OCI-LY3 (cell line): ENCODE measurements at regions not wholly inside any gene's neighbourhood (a gene's known extent, or its start where the extent isn't known, plus 50 kb on each side); places are given as distances from the start of the nearest gene placed in this dataset.

ENCODE experiments used
- H2AFZ ChIP-seq: fragments of 200-600, 300-600 bp; shearing (Covaris generic); 2 replicates; pipeline ENCODE4 v1.6.0; 2014; ENCODE audit warnings: antibody characterized with exemption, low read depth, low read length
- H3K27ac ChIP-seq: fragments of 200-600, 300-600 bp; sonication (generic); 2 replicates; pipeline ENCODE4 v1.5.1; 2014; ENCODE audit warnings: mild to moderate bottlenecking, low read length, moderate library complexity, mixed read lengths
- H3K27me3 ChIP-seq: fragments of 200-600, 300-600 bp; sonication (generic); 2 replicates; pipeline ENCODE4 v1.6.1; 2014; ENCODE audit warnings: low read depth, low read length, mixed read lengths
- H3K36me3 ChIP-seq: fragments of 200-600, 300-600 bp; sonication (generic); replicated peaks from 2 replicates; pipeline ENCODE3; 2014; ENCODE audit warnings: low read depth, low read length, mixed read lengths
- H3K4me1 ChIP-seq: fragments of 300-600, 200-600 bp; sonication (generic); 2 replicates; pipeline ENCODE4 v1.6.1; 2014; ENCODE audit warnings: low read length, mixed read lengths
- H3K4me2 ChIP-seq: fragments of 200-600, 300-600 bp; sonication (generic); 2 replicates; pipeline ENCODE4 v1.6.1; 2014; ENCODE audit warnings: low read length, mixed read lengths
- H3K4me3 ChIP-seq: fragments of 300-600, 200-600 bp; sonication (generic); 2 replicates; pipeline ENCODE4 v1.5.1; 2014; ENCODE audit warnings: antibody characterized with exemption, mild to moderate bottlenecking, low read length, moderate library complexity
- H3K79me2 ChIP-seq: fragments of 300-600, 200-600 bp; shearing (Covaris generic); 2 replicates; pipeline ENCODE4 v1.6.1; 2014; ENCODE audit warnings: mild to moderate bottlenecking, low read length, mixed read lengths
- H3K9ac ChIP-seq: fragments of 300-600, 200-600 bp; shearing (Covaris generic); 2 replicates; pipeline ENCODE4 v1.6.0; 2014; ENCODE audit warnings: mild to moderate bottlenecking, low read length, moderate library complexity
- H3K9me3 ChIP-seq: fragments of 200-600, 300-600 bp; shearing (Covaris generic); 2 replicates; pipeline ENCODE4 v1.6.1; 2014; ENCODE audit warnings: low read length, mixed read lengths; ENCODE audit not compliant: insufficient read depth
- H4K20me1 ChIP-seq: fragments of 200-600, 300-600 bp; sonication (generic); 2 replicates; pipeline ENCODE4 v1.6.1; 2016; ENCODE audit warnings: low read length, mixed read lengths; ENCODE audit not compliant: insufficient read depth
- CTCF ChIP-seq: fragments of 200-600, 300-600 bp; sonication (generic); IDR thresholded peaks from 2 replicates; pipeline ENCODE4 v1.5.1; 2014; ENCODE audit warnings: antibody characterized with exemption, low read length, low read depth
- EZH2phosphoT487 ChIP-seq: fragments of 200-600 bp; shearing (Covaris generic); IDR thresholded peaks from 2 replicates; pipeline ENCODE4 v1.6.1; 2018; ENCODE audit warnings: antibody characterized with exemption, mixed run types, low read depth

GRCh38 chr13:40189426-40189825 is 477.0 kb downstream of the FOXO1 start:
- Histone ChIP-seq H3K9me3 (no peaks in the 10 kb centered on the region), H3K4me3 (no peak overlapping the region), H3K27ac (no peak overlapping the region), H3K9ac (no peak overlapping the region), H4K20me1 (no peaks in the 10 kb centered on the region), H3K4me2 (no peak overlapping the region), H3K36me3 (no peaks in the 10 kb centered on the region), H2AFZ (no peak overlapping the region), H3K27me3 (0 out of 2 replicates have a peak, but pooled peaks cover 5% of the 10 kb centered on the region), H3K79me2 (no peaks in the 10 kb centered on the region), H3K4me1 (peaks cover 12% of the 10 kb centered on the region)
- no peak for TF ChIP-seq EZH2phosphoT487
- TF ChIP-seq CTCF: no peak

- no peak overlapping the region for H3K9ac ChIP-seq
- H3K36me3 ChIP-seq: no peaks in the 10 kb centered on the region
- H3K9me3 ChIP-seq: no peaks in the 10 kb centered on the region
- TF ChIP-seq CTCF (no peak), EZH2phosphoT487 (no peak)
- H3K4me1 ChIP-seq: peaks cover 12% of the 10 kb centered on the region
- 0 out of 2 replicates have a peak, but pooled peaks cover 5% of the 10 kb centered on the region for H3K27me3 ChIP-seq
- no peak overlapping the region for H3K4me3 ChIP-seq
- no peaks in the 10 kb centered on the region for H4K20me1 ChIP-seq
- H3K79me2 ChIP-seq: no peaks in the 10 kb centered on the region
- peak overlapping the region; percentile 97 for H2AFZ ChIP-seq
- H3K4me2 ChIP-seq: peak overlapping the region; percentile 67
- H3K27ac ChIP-seq: no peak overlapping the region
Measured at GRCh38 chr13:40189898-40190630, 476.4 kb downstream of the FOXO1 start.

- Histone ChIP-seq H3K4me1 (peaks cover 12% of the 10 kb centered on the region), H3K9ac (no peak overlapping the region), H3K79me2 (no peaks in the 10 kb centered on the region), H3K27ac (no peak overlapping the region), H2AFZ (peak overlapping the region; percentile 97), H3K27me3 (0 out of 2 replicates have a peak, but pooled peaks cover 5% of the 10 kb centered on the region), H4K20me1 (no peaks in the 10 kb centered on the region), H3K4me2 (peak overlapping the region; percentile 67), H3K9me3 (no peaks in the 10 kb centered on the region), H3K4me3 (peak overlapping the region; percentile 23; the same call in 1 of the 2 replicates), H3K36me3 (no peaks in the 10 kb centered on the region)
- TF ChIP-seq EZH2phosphoT487 (no peak), CTCF (no peak)
Measured at GRCh38 chr13:40190641-40191100, 475.8 kb downstream of the FOXO1 start.

- Histone ChIP-seq H3K4me2 (peak overlapping the region; percentile 67), H3K9me3 (no peaks in the 10 kb centered on the region), H3K36me3 (no peaks in the 10 kb centered on the region), H4K20me1 (no peaks in the 10 kb centered on the region), H3K4me3 (no peak overlapping the region), H3K79me2 (no peaks in the 10 kb centered on the region), H3K9ac (no peak overlapping the region), H3K27ac (no peak overlapping the region), H2AFZ (no peak overlapping the region), H3K4me1 (peaks cover 12% of the 10 kb centered on the region), H3K27me3 (0 out of 2 replicates have a peak, but pooled peaks cover 5% of the 10 kb centered on the region)
- TF ChIP-seq CTCF: no peak
- no peak for TF ChIP-seq EZH2phosphoT487
Measured at GRCh38 chr13:40191186-40191980, 475.1 kb downstream of the FOXO1 start.
